ENCODE measurements at regions not wholly inside any gene's neighbourhood (a gene's known extent, or its start where the extent isn't known, plus 50 kb on each side); places are given as distances from the start of the nearest gene placed in this dataset.

DNA sequence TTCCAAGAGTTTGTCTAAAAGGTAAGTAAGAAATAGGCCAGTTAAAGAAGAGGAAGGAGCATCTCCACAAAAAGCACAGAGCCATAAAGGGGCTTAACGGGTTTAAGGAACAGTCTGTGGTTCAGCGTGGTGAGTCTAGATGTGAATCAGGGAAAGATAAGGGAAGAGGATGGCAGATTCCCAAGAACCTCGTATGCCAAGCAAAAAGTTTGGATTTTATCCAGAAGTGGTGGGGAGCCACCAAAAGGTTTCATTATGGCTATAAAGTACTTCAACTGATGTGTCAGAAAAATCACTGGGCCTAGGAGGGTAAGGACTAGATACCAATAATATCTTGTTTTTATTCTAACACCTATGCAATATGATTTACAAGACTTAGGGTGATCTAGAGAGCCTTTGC is 161.9 kb upstream of the PTER start:
- TF ChIP-seq EZH2 (IDR thresholded peaks at IDR 0.05; ENCODE audit: borderline replicate concordance, insufficient read depth, low read length, poor library complexity, severe bottlenecking) (no peak), SMC3 (conservative IDR thresholded peaks at IDR 0.05; ENCODE audit: poor library complexity) (no peak), RAD21 (conservative IDR thresholded peaks at IDR 0.05) (no peak), MXI1 (conservative IDR thresholded peaks at IDR 0.05; ENCODE audit: poor library complexity, severe bottlenecking) (no peak)
- TF ChIP-seq, protein P1, sequence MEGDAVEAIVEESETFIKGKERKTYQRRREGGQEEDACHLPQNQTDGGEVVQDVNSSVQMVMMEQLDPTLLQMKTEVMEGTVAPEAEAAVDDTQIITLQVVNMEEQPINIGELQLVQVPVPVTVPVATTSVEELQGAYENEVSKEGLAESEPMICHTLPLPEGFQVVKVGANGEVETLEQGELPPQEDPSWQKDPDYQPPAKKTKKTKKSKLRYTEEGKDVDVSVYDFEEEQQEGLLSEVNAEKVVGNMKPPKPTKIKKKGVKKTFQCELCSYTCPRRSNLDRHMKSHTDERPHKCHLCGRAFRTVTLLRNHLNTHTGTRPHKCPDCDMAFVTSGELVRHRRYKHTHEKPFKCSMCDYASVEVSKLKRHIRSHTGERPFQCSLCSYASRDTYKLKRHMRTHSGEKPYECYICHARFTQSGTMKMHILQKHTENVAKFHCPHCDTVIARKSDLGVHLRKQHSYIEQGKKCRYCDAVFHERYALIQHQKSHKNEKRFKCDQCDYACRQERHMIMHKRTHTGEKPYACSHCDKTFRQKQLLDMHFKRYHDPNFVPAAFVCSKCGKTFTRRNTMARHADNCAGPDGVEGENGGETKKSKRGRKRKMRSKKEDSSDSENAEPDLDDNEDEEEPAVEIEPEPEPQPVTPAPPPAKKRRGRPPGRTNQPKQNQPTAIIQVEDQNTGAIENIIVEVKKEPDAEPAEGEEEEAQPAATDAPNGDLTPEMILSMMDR (IDR thresholded peaks at IDR 0.05; ENCODE audit: poor library complexity, severe bottlenecking): no peak
